ENCODE measurements at regions not wholly inside any gene's neighbourhood (a gene's known extent, or its start where the extent isn't known, plus 50 kb on each side); places are given as distances from the start of the nearest gene placed in this dataset.

- no peak for TF ChIP-seq CTCF (IDR thresholded peaks at IDR 0.05; ENCODE audit: insufficient read depth, low read length, poor library complexity, severe bottlenecking)
- TF ChIP-seq EZH2phosphoT487 (conservative IDR thresholded peaks at IDR 0.05; ENCODE audit: low read length), result no peak
Measured at GRCh38 chr11:33445761-33446161, 188.6 kb downstream of the HIPK3 start.
